A673 (cell line): ENCODE measurements at regions not wholly inside any gene's neighbourhood (a gene's known extent, or its start where the extent isn't known, plus 50 kb on each side); places are given as distances from the start of the nearest gene placed in this dataset.

Experiments
- BruUV-seq: library from RNA; stranded (reverse); fragments of 400-500 nt; replicated peaks from 2 replicates; lab custom pipeline; 2021; lab: Mats Ljungman, UMichigan
- CTCF ChIA-PET: fragments of 300-600 bp; sonication (Branson Sonifier 250); formaldehyde crosslinking; loops from one replicate; lab custom pipeline; 2022; ENCODE audit warnings: antibody characterized with exemption; lab: Charles Lee
- POLR2A ChIA-PET: fragments of 300-600 bp; sonication (Branson Sonifier 250); formaldehyde crosslinking; loops from one replicate; lab custom pipeline; 2022; ENCODE audit warnings: antibody characterized with exemption; ENCODE audit not compliant: low non-redundant PET; lab: Charles Lee
- DNase-seq: peaks from one replicate; pipeline ENCODE4 v3.0.0-alpha.2; 2015; ENCODE audit warnings: low spot score
- H3K27ac ChIP-seq: fragments of 200-600 bp; sonication (generic); 2 replicates; pipeline ENCODE4 v1.5.1; 2016; ENCODE audit warnings: mixed run types, low read depth, mild to moderate bottlenecking, mixed read lengths, antibody characterized with exemption, low read length; ENCODE audit not compliant: poor library complexity, severe bottlenecking
- H3K27me3 ChIP-seq: fragments of 200-600 bp; sonication (generic); replicated peaks from 2 replicates; pipeline ENCODE4 v1.6.1; 2017; ENCODE audit warnings: mixed run types, low read depth, mild to moderate bottlenecking, mixed read lengths, antibody characterized with exemption, low read length; ENCODE audit not compliant: insufficient read depth, poor library complexity
- H3K36me3 ChIP-seq: fragments of 200-600 bp; sonication (generic); 2 replicates; pipeline ENCODE4 v1.6.1; 2016; ENCODE audit warnings: mixed run types, mild to moderate bottlenecking, mixed read lengths, antibody characterized with exemption, low read length; ENCODE audit not compliant: insufficient read depth, poor library complexity, severe bottlenecking
- H3K4me1 ChIP-seq: fragments of 200-600 bp; sonication (generic); 2 replicates; pipeline ENCODE4 v1.6.1; 2017; ENCODE audit warnings: mixed run types, mild to moderate bottlenecking, mixed read lengths, antibody characterized with exemption, low read length; ENCODE audit not compliant: insufficient read depth, poor library complexity, severe bottlenecking
- H3K4me3 ChIP-seq: fragments of 200-600 bp; sonication (generic); 2 replicates; pipeline ENCODE4 v1.5.1; 2016; ENCODE audit warnings: low read depth, mixed run types, mild to moderate bottlenecking, mixed read lengths, low read length; ENCODE audit not compliant: poor library complexity, severe bottlenecking
- H3K9me3 ChIP-seq: fragments of 200-600 bp; sonication (generic); 2 replicates; pipeline ENCODE4 v1.6.1; 2016; ENCODE audit warnings: mixed run types, low read depth, mild to moderate bottlenecking, mixed read lengths, antibody characterized with exemption, low read length; ENCODE audit not compliant: poor library complexity, severe bottlenecking
- CTCF ChIP-seq: fragments of 300-800, 200-600 bp; sonication (generic); conservative IDR thresholded peaks from 2 replicates; pipeline ENCODE4 v1.5.1; 2017; ENCODE audit warnings: low read depth, mild to moderate bottlenecking, antibody characterized with exemption, low read length, moderate library complexity, mixed read lengths
- EZH2 ChIP-seq: fragments of 200-600 bp; sonication (generic); IDR thresholded peaks from 2 replicates; pipeline ENCODE4 v1.6.1; 2017; ENCODE audit warnings: borderline replicate concordance, low read depth, mild to moderate bottlenecking, mixed read lengths, antibody characterized with exemption, low read length; ENCODE audit not compliant: poor library complexity, severe bottlenecking
- intact Hi-C: fragments of 100-400 bp; cut with micrococcal nuclease; formaldehyde crosslinking; loops from one replicate; pipeline ENCODE4 v1.10.0; 2022; ENCODE audit not compliant: unreplicated experiment

DNA sequence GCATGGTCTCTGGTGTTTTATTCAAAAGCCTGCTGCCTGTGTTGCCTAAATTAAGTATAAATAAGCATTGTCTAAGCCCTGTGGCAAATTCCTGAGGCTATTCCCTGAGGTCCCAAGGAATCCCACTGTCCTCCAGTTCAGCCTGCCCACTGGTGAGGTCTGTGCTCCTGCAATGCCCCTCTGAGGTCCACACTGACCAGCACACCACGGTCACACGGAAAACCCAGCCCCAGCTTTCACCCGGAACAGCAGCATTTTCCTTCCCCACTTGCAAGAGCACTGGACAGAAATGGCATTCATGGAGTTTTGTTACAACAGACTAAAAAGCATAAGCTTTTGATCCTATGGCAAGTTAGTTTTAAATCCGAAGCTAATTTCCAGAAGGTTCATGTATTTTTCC lies 234.0 kb downstream of the KLF13 start:
- POLR2A ChIA-PET, result no interaction called here
- H3K36me3 ChIP-seq, result no peaks in the 10 kb centered on the region
- DNase-seq, result no peak
- no peaks in the 10 kb centered on the region for H3K27me3 ChIP-seq
- H3K4me3 ChIP-seq, result no peak overlapping the region
- BruUV-seq, result no TSS peak
- no peak for TF ChIP-seq CTCF
- TF ChIP-seq EZH2, result no peak
- intact Hi-C loops, result no loop called here
- H3K4me1 ChIP-seq, result no peaks in the 10 kb centered on the region
- H3K27ac ChIP-seq, result no peak overlapping the region
- CTCF ChIA-PET, result no interaction called here
- no peaks in the 10 kb centered on the region for H3K9me3 ChIP-seq

GRCh38 chr15:31561156-31561555 lies 234.5 kb downstream of the KLF13 start:
- Histone ChIP-seq H3K4me1 (no peaks in the 10 kb centered on the region), H3K36me3 (no peaks in the 10 kb centered on the region), H3K27me3 (no peaks in the 10 kb centered on the region), H3K27ac (no peak overlapping the region), H3K9me3 (no peaks in the 10 kb centered on the region), H3K4me3 (no peak overlapping the region)
- BruUV-seq, result no TSS peak
- intact Hi-C loops, result no loop called here
- no peak for TF ChIP-seq EZH2
- no peak for TF ChIP-seq CTCF
- CTCF ChIA-PET, result no interaction called here
- POLR2A ChIA-PET, result no interaction called here
- DNase-seq, result no peak

DNA sequence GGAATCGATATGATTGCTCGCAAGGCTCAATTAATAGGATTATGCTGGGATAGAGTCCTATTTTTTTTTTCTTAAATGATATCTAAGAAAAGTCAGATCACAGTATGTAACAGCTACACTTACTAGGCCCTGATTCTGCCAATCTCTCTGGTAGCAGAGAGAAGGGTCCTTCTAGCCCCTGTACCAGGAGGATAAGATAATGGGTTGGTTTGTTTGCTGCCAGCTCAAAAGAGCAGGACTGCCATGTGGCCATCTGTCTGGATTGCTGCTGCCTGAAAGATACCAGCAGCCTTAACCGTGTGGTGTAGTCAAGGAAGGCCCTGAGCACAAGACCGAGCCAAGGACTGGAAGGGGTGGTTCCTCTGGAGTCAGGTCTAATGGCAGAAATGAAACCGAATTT lies 236.4 kb downstream of the KLF13 start:
- BruUV-seq, result no TSS peak
- Histone ChIP-seq H3K27ac (no peak overlapping the region), H3K4me1 (no peaks in the 10 kb centered on the region), H3K27me3 (no peaks in the 10 kb centered on the region), H3K4me3 (no peak overlapping the region), H3K36me3 (no peaks in the 10 kb centered on the region), H3K9me3 (no peaks in the 10 kb centered on the region)
- POLR2A ChIA-PET, result no interaction called here
- DNase-seq, result no peak
- CTCF ChIA-PET, result interaction anchor here (0.6 kb wide), 1 partner anchor 1664 kb away, joined by 3 read pairs; no protein-coding TSS in a partner anchor
- TF ChIP-seq EZH2 (no peak), CTCF (no peak)
- intact Hi-C loops, result no loop called here
